GM12878 (cell line): ENCODE measurements at regions not wholly inside any gene's neighbourhood (a gene's known extent, or its start where the extent isn't known, plus 50 kb on each side); places are given as distances from the start of the nearest gene placed in this dataset.

Source experiments
- MTA2 ChIP-seq: fragments of 450-650 bp; IDR thresholded peaks from 2 replicates; pipeline ENCODE4 v1.6.1; 2016; ENCODE audit warnings: low read depth, mild to moderate bottlenecking, moderate library complexity
- NFIC ChIP-seq: IDR thresholded peaks from 2 replicates; pipeline ENCODE4 v1.6.1; 2012; ENCODE audit warnings: low read depth, mild to moderate bottlenecking, inconsistent platforms, low read length, moderate library complexity
- POLR2A ChIP-seq: IDR thresholded peaks from 2 replicates; pipeline ENCODE4 v1.6.1; 2011; ENCODE audit warnings: low read depth, mild to moderate bottlenecking, low read length
- SIN3A ChIP-seq: IDR thresholded peaks from 2 replicates; pipeline ENCODE4 v1.6.1; 2012; ENCODE audit warnings: low read depth, low read length, improper control_type of control experiment
- SP1 ChIP-seq: IDR thresholded peaks from one replicate; pipeline ENCODE4 v1.6.1; 2011; ENCODE audit warnings: low read depth, low read length
- TF ChIP-seq, protein P1 (sequence below), 3 experiments: IDR thresholded peaks in 2 of 3; conservative IDR thresholded peaks in 1 of 3; 2 replicates each; pipeline ENCODE4 v1.5.1; 2011; ENCODE audit warnings: low read depth in 3 of 3, low read length in 3 of 3, mild to moderate bottlenecking in 3 of 3, control low read depth in 2 of 3, moderate library complexity in 2 of 3, inconsistent platforms in 1 of 3, mixed read lengths in 1 of 3; ENCODE audit not compliant: control insufficient read depth in 2 of 3, insufficient read depth in 1 of 3; ENCODE audit errors: extremely low read depth in 1 of 3
- TF ChIP-seq, protein P2 (sequence below): IDR thresholded peaks from 2 replicates; pipeline ENCODE4 v1.6.1; 2012; ENCODE audit warnings: low read depth, low read length, improper control_type of control experiment

DNA sequence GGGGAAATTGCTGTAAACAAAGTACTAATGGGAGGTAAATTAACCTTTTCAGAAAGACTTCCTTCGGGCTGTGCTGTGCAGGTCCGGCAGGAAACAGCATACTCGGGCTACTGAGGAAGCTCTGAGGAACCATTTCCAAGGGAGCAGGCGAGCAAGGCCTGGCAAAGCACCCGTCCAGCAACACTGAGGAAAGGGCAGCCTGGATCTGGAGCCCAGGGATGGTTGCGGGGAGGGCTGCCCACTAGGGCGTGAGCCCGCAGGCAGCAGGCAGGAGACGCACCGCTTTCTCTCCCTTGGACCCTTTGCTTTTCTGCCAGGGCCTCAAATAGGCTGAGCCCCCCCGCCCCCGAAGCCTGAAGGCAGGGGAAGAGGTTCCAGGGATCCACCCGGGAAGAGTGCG is 89.5 kb downstream of the SOX11 start:
- no peak for TF ChIP-seq MTA2
- TF ChIP-seq SP1, result no peak
- TF ChIP-seq, protein P1, sequence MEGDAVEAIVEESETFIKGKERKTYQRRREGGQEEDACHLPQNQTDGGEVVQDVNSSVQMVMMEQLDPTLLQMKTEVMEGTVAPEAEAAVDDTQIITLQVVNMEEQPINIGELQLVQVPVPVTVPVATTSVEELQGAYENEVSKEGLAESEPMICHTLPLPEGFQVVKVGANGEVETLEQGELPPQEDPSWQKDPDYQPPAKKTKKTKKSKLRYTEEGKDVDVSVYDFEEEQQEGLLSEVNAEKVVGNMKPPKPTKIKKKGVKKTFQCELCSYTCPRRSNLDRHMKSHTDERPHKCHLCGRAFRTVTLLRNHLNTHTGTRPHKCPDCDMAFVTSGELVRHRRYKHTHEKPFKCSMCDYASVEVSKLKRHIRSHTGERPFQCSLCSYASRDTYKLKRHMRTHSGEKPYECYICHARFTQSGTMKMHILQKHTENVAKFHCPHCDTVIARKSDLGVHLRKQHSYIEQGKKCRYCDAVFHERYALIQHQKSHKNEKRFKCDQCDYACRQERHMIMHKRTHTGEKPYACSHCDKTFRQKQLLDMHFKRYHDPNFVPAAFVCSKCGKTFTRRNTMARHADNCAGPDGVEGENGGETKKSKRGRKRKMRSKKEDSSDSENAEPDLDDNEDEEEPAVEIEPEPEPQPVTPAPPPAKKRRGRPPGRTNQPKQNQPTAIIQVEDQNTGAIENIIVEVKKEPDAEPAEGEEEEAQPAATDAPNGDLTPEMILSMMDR (IDR thresholded peaks at IDR 0.05 in 2 of 3, conservative IDR thresholded peaks at IDR 0.05 in 1 of 3; ENCODE audit: control insufficient read depth in 2 of 3, extremely low read depth in 1 of 3, insufficient read depth in 1 of 3, low read depth in 3 of 3, low read length in 3 of 3), result no peak
- TF ChIP-seq POLR2A, result no peak
- no peak for TF ChIP-seq NFIC
- TF ChIP-seq SIN3A, result no peak
- TF ChIP-seq, protein P2, sequence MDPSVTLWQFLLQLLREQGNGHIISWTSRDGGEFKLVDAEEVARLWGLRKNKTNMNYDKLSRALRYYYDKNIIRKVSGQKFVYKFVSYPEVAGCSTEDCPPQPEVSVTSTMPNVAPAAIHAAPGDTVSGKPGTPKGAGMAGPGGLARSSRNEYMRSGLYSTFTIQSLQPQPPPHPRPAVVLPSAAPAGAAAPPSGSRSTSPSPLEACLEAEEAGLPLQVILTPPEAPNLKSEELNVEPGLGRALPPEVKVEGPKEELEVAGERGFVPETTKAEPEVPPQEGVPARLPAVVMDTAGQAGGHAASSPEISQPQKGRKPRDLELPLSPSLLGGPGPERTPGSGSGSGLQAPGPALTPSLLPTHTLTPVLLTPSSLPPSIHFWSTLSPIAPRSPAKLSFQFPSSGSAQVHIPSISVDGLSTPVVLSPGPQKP, result no peak
